Activated CD4-positive, alpha-beta T cell treated with anti-CD3 and anti-CD28 coated beads for 36 hours (primary cell): ENCODE measurements at regions not wholly inside any gene's neighbourhood (a gene's known extent, or its start where the extent isn't known, plus 50 kb on each side); places are given as distances from the start of the nearest gene placed in this dataset.

Experiments
- ATAC-seq: fragments of 200-7000 bp; cut with Tn5 transposase; one replicate; pipeline ENCODE4 v1.10.0; 2021; ENCODE audit warnings: mild to moderate bottlenecking, moderate library complexity
- CTCF ChIA-PET: fragments of 350-600 bp; sonication (Branson Sonifier 250); formaldehyde crosslinking; loops from one replicate; lab custom pipeline; 2021; ENCODE audit warnings: antibody characterized with exemption; lab: Charles Lee
- POLR2A ChIA-PET: fragments of 350-600 bp; sonication (Branson Sonifier 250); formaldehyde crosslinking; loops from one replicate; lab custom pipeline; 2021; ENCODE audit warnings: antibody characterized with exemption, inconsistent platforms; lab: Charles Lee
- DNase-seq: peaks from one replicate; pipeline ENCODE4 v3.0.0-alpha.2; 2020
- H3K27ac Mint-ChIP-seq: one replicate; pipeline ENCODE4 v1.8.0; 2021; ENCODE audit warnings: mixed read lengths
- H3K27me3 Mint-ChIP-seq: one replicate; pipeline ENCODE4 v1.8.0; 2021; ENCODE audit warnings: mixed read lengths
- H3K36me3 Mint-ChIP-seq: one replicate; pipeline ENCODE4 v1.8.0; 2021; ENCODE audit warnings: low read depth, mixed read lengths
- H3K4me1 Mint-ChIP-seq: one replicate; pipeline ENCODE4 v1.8.0; 2021; ENCODE audit warnings: mixed read lengths
- H3K4me3 Mint-ChIP-seq: one replicate; pipeline ENCODE4 v1.8.0; 2021; ENCODE audit warnings: mild to moderate bottlenecking, moderate library complexity, mixed read lengths
- H3K9me3 Mint-ChIP-seq: one replicate; pipeline ENCODE4 v1.8.0; 2021; ENCODE audit warnings: low read depth, mixed read lengths
- intact Hi-C, 2 experiments: fragments of 100-400 bp; cut with DNase I in 1 of 2; cut with micrococcal nuclease in 1 of 2; formaldehyde crosslinking; loops; one replicate each; pipeline versions ENCODE4 v1.14.2 to v1.15.1; 2022 to 2024; cut with DNase I, micrococcal nuclease

- ATAC-seq: no peak
- H3K36me3 Mint-ChIP-seq: no peaks in the 10 kb centered on the region
- H3K4me3 Mint-ChIP-seq: no peak overlapping the region
- intact Hi-C loops: no loop called here
- H3K9me3 Mint-ChIP-seq: peaks cover 2% of the 10 kb centered on the region
- H3K27ac Mint-ChIP-seq: no peak overlapping the region
- POLR2A ChIA-PET: no interaction called here
- H3K27me3 Mint-ChIP-seq: peaks cover 4% of the 10 kb centered on the region
- CTCF ChIA-PET: no interaction called here
- DNase-seq: no peak
- no peaks in the 10 kb centered on the region for H3K4me1 Mint-ChIP-seq
Observed at GRCh38 chr16:18008356-18008755, 328.2 kb downstream of the NPIPA8 start.

DNA sequence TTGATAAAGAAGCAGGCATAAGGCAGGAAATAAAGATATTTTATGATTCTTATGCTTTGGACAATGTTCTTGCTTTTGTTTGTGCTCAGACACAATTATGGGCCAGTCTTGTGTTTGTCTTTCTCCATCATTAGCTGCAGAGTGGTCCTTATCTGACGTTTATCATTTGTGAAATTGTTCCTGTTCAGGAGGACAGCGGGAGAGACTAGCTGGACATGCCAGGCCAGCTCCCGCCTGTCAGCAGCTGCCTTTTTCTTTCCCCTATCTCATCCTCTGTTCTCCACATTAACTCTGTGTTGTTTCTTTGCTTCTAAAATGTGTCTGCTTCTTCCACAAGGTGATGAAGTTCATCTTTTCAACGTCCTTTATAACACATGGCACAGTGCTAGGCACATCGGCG lies 333.5 kb downstream of the NPIPA8 start:
- H3K27me3 Mint-ChIP-seq: peaks cover 4% of the 10 kb centered on the region
- no peaks in the 10 kb centered on the region for H3K4me1 Mint-ChIP-seq
- H3K27ac Mint-ChIP-seq: no peak overlapping the region
- no peak overlapping the region for H3K4me3 Mint-ChIP-seq
- H3K36me3 Mint-ChIP-seq: no peaks in the 10 kb centered on the region
- DNase-seq: no peak
- POLR2A ChIA-PET: no interaction called here
- intact Hi-C loops: no loop called here
- ATAC-seq: no peak
- H3K9me3 Mint-ChIP-seq: peaks cover 2% of the 10 kb centered on the region
- CTCF ChIA-PET: no interaction called here

DNA sequence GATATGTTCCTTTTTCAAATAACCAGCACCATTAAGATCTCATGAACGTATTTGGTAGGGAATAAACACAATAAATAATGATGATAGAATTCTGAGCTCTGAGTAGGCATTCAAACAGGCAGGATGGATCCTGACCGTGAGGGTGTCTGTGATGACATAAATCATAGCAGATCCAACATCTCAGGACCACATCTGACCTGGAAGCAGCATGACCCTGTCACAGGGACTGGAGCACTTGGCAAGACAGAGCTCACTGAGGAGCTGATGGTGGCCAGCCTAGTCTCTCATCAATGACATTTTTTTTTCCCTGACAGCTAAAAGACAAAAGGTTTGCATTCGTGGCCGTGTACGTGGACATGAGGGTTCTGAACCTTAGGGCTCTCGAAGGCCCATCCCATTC lies 337.5 kb downstream of the NPIPA8 start:
- ATAC-seq (no peak), DNase-seq (peak; percentile 4)
- Mint-ChIP-seq H3K27ac (no peak overlapping the region), H3K36me3 (no peaks in the 10 kb centered on the region), H3K4me3 (no peak overlapping the region), H3K27me3 (peaks cover 17% of the 10 kb centered on the region), H3K9me3 (peaks cover 2% of the 10 kb centered on the region), H3K4me1 (no peaks in the 10 kb centered on the region)
- POLR2A ChIA-PET: no interaction called here
- intact Hi-C loops: no loop called here
- CTCF ChIA-PET: interaction anchor here (0.6 kb wide), 1 partner anchor 32 kb away, joined by 3 read pairs; no protein-coding TSS in a partner anchor

DNA sequence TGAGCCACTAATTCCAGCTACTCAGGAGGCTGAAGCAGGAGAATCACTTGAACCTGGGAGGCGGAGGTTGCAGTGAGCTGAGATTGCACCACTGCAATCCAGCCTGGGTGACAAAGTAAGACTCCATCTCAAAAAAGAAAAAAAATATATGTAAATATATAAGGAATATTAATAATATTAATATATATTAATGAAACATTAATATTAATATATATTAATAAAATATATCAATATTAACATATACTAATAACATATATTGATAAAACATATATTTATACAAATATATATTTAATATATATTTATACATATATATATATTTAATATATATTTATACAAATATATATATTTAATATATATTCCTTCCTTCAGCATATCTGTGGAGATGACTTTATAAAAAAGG lies 338.0 kb downstream of the NPIPA8 start:
- Mint-ChIP-seq H3K4me3 (no peak overlapping the region), H3K36me3 (no peaks in the 10 kb centered on the region), H3K27ac (no peak overlapping the region), H3K9me3 (no peaks in the 10 kb centered on the region), H3K4me1 (no peaks in the 10 kb centered on the region), H3K27me3 (peaks cover 17% of the 10 kb centered on the region)
- no peak for ATAC-seq
- DNase-seq: no peak
- ChIA-PET POLR2A (no interaction called here), CTCF (interaction anchor here (0.6 kb wide), 1 partner anchor 32 kb away, joined by 3 read pairs; no protein-coding TSS in a partner anchor)
- intact Hi-C loops: no loop called here

- DNase-seq: no peak
- Mint-ChIP-seq H3K27ac (no peak overlapping the region), H3K9me3 (no peaks in the 10 kb centered on the region), H3K4me1 (no peaks in the 10 kb centered on the region), H3K4me3 (no peak overlapping the region), H3K27me3 (peaks cover 24% of the 10 kb centered on the region), H3K36me3 (no peaks in the 10 kb centered on the region)
- intact Hi-C loops: no loop called here
- ChIA-PET CTCF (no interaction called here), POLR2A (no interaction called here)
- no peak for ATAC-seq
Observed at GRCh38 chr16:17994027-17994426, 342.5 kb downstream of the NPIPA8 start.

- no peak overlapping the region for H3K4me3 Mint-ChIP-seq
- no peaks in the 10 kb centered on the region for H3K4me1 Mint-ChIP-seq
- H3K27ac Mint-ChIP-seq: no peak overlapping the region
- ATAC-seq (no peak), DNase-seq (no peak)
- no peaks in the 10 kb centered on the region for H3K9me3 Mint-ChIP-seq
- CTCF ChIA-PET: no interaction called here
- no peaks in the 10 kb centered on the region for H3K36me3 Mint-ChIP-seq
- intact Hi-C loops: no loop called here
- POLR2A ChIA-PET: no interaction called here
- peaks cover 24% of the 10 kb centered on the region for H3K27me3 Mint-ChIP-seq
Observed at GRCh38 chr16:17992416-17992815, 344.1 kb downstream of the NPIPA8 start.

DNA sequence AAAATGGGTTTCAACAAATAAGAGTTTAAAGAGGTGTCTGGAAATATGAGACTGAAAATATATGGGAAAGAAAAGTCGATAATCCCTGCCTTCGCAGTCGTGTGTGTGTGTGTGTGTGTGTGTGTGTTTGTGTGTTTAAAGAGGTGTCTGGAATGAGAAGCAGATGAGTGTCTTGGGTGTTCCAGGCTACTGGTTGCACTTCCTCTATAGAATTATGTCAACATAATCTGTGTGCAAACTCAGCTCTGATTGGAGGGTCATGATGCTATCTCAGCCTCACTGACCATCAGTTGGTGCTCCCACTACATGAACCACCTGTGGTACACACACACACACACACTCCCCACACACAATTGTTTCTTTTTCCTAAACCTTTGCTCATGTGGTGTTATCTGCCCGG lies 347.3 kb downstream of the NPIPA8 start:
- no peaks in the 10 kb centered on the region for H3K4me1 Mint-ChIP-seq
- H3K36me3 Mint-ChIP-seq: no peaks in the 10 kb centered on the region
- intact Hi-C loops: no loop called here
- ChIA-PET POLR2A (no interaction called here), CTCF (no interaction called here)
- H3K4me3 Mint-ChIP-seq: no peak overlapping the region
- DNase-seq (no peak), ATAC-seq (no peak)
- peaks cover 15% of the 10 kb centered on the region for H3K27me3 Mint-ChIP-seq
- no peaks in the 10 kb centered on the region for H3K9me3 Mint-ChIP-seq
- H3K27ac Mint-ChIP-seq: no peak overlapping the region

DNA sequence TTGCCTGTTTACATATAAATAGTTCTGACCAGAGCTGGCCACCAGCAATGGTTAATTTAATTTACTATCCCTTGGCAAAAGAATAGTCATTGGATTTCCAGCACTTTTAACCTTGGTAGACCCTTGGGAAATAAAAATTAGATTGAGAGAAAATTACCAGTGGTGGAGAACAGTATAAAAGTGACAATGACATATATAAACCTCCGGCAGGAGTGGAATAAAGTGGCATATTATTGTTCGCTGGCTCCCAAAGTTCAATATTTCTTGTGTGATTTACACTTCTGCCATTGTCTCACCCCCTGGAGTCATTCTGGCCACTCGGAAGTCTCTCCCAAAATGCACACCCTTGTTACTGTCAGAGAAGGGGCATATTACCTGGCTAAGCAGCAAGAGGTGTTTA lies 347.7 kb downstream of the NPIPA8 start:
- no peaks in the 10 kb centered on the region for H3K9me3 Mint-ChIP-seq
- DNase-seq (no peak), ATAC-seq (no peak)
- H3K36me3 Mint-ChIP-seq: no peaks in the 10 kb centered on the region
- peaks cover 13% of the 10 kb centered on the region for H3K27me3 Mint-ChIP-seq
- no peaks in the 10 kb centered on the region for H3K4me1 Mint-ChIP-seq
- intact Hi-C loops: no loop called here
- CTCF ChIA-PET: no interaction called here
- no peak overlapping the region for H3K27ac Mint-ChIP-seq
- POLR2A ChIA-PET: no interaction called here
- H3K4me3 Mint-ChIP-seq: no peak overlapping the region

GRCh38 chr16:17986991-17987390 lies 349.5 kb downstream of the NPIPA8 start:
- intact Hi-C loops: no loop called here
- H3K9me3 Mint-ChIP-seq: no peaks in the 10 kb centered on the region
- H3K36me3 Mint-ChIP-seq: no peaks in the 10 kb centered on the region
- no peak overlapping the region for H3K4me3 Mint-ChIP-seq
- H3K27ac Mint-ChIP-seq: no peak overlapping the region
- ChIA-PET POLR2A (no interaction called here), CTCF (no interaction called here)
- peaks cover 8% of the 10 kb centered on the region for H3K27me3 Mint-ChIP-seq
- DNase-seq: no peak
- no peaks in the 10 kb centered on the region for H3K4me1 Mint-ChIP-seq
- no peak for ATAC-seq

- no peaks in the 10 kb centered on the region for H3K9me3 Mint-ChIP-seq
- peaks cover 2% of the 10 kb centered on the region for H3K27me3 Mint-ChIP-seq
- no peak overlapping the region for H3K4me3 Mint-ChIP-seq
- ATAC-seq (no peak), DNase-seq (no peak)
- H3K4me1 Mint-ChIP-seq: no peaks in the 10 kb centered on the region
- no peaks in the 10 kb centered on the region for H3K36me3 Mint-ChIP-seq
- ChIA-PET CTCF (no interaction called here), POLR2A (no interaction called here)
- H3K27ac Mint-ChIP-seq: no peak overlapping the region
- intact Hi-C loops: no loop called here
Observed at GRCh38 chr16:17984810-17985209, 351.7 kb downstream of the NPIPA8 start.

DNA sequence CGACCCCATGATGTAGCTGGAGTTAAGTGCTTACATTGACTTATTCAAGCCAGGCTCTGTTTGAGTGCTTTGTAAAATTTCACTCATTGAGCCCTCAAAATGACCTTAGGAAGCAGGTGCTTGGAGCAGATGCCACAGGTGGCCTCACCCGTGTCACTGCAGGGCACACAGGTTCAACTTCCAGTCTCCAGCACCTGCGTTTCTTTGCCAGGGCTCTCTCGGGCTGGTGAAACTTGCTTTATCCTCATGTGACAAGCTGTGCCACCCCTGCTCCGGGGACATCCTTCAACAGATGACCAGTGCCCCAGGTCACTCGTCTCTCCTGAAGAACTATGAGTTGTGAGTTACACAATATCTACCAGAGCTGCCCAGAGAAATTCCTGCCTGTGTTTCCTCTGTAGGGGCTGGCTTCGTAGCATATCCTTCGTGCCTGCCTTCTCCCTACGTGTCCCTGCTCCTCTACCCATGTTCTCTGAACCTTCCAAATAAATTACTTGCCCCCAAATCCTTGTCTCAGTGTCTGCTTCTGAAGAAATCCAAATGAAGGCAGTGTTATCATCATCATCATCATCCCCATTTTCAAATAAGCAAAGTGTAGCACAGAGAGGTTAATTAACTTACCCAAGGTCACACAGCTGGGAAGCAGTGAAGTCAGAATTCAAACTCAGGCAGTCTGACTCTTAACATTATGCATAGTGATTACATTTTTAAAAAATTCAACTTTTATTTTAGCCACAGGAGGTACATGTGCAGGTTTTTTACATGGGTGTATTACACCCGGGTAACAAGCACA lies 352.5 kb downstream of the NPIPA8 start:
- H3K36me3 Mint-ChIP-seq: no peaks in the 10 kb centered on the region

DNA sequence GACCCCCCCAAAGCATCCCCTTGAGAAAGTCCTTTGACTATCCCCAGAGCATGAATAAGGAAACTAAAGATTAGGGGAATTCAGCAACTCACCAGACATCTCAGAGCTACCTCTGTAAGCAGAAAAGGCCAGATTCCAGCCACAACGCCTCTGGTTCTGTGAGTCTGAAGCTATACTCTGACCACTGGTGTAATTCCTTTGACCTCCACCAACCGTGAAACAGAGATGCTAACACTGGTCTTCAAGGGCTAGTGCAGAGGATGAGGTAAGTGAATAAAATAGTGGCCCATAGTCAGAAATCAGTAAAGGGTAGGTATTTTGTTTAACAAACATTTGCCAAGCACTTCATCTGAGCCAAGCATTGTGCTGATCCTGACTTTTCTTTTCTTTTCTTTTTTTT lies 353.4 kb downstream of the NPIPA8 start:
- Mint-ChIP-seq H3K36me3 (no peaks in the 10 kb centered on the region), H3K9me3 (peaks cover 4% of the 10 kb centered on the region), H3K27ac (no peak overlapping the region), H3K4me1 (no peaks in the 10 kb centered on the region), H3K4me3 (no peak overlapping the region), H3K27me3 (peaks cover 4% of the 10 kb centered on the region)
- ChIA-PET CTCF (interaction anchor here (0.6 kb wide), 1 partner anchor 137 kb away, joined by 4 read pairs; no protein-coding TSS in a partner anchor), POLR2A (no interaction called here)
- ATAC-seq (no peak), DNase-seq (no peak)
- intact Hi-C loops: no loop called here

More for the DNA sequence above, 352.5 kb downstream of the NPIPA8 start:
- intact Hi-C loops: no loop called here
- H3K27me3 Mint-ChIP-seq: peaks cover 6% of the 10 kb centered on the region
- no peak overlapping the region for H3K4me3 Mint-ChIP-seq
- DNase-seq (no peak), ATAC-seq (no peak)
- H3K27ac Mint-ChIP-seq: no peak overlapping the region
- ChIA-PET CTCF (no interaction called here), POLR2A (no interaction called here)
- peaks cover 4% of the 10 kb centered on the region for H3K9me3 Mint-ChIP-seq
- no peaks in the 10 kb centered on the region for H3K4me1 Mint-ChIP-seq
